GM12878 (cell line): ENCODE measurements at regions not wholly inside any gene's neighbourhood (a gene's known extent, or its start where the extent isn't known, plus 50 kb on each side); places are given as distances from the start of the nearest gene placed in this dataset.

Experiments
- ATAC-seq: fragments of 200-7000 bp; cut with Tn5 transposase; 3 replicates; pipeline ENCODE4 v1.9.1; 2020; ENCODE audit warnings: mild to moderate bottlenecking, moderate library complexity
- BruUV-seq: library from RNA; stranded (reverse); fragments of 400-500 nt; replicated peaks from 2 replicates; lab custom pipeline; 2021; lab: Mats Ljungman, UMichigan
- CTCF ChIA-PET: fragments of 300-600 bp; sonication (Branson Sonifier 250); formaldehyde crosslinking; extraction: SDS; loops from one replicate; lab custom pipeline; 2021; ENCODE audit warnings: inconsistent platforms; lab: Yijun Ruan, JAX
- POLR2A ChIA-PET: fragments of 350-600 bp; formaldehyde crosslinking; extraction: SDS; loops from one replicate; lab custom pipeline; 2021; ENCODE audit warnings: inconsistent platforms; lab: Charles Lee
- RAD21 ChIA-PET: fragments of 300-600 bp; sonication (Branson Sonifier 250); formaldehyde crosslinking; loops from one replicate; lab custom pipeline; 2023; ENCODE audit warnings: antibody characterized with exemption; ENCODE audit not compliant: unreplicated experiment; lab: Charles Lee
- SMC1A ChIA-PET: fragments of 300-600 bp; sonication (Branson Sonifier 250); formaldehyde crosslinking; loops from one replicate; lab custom pipeline; 2023; ENCODE audit not compliant: unreplicated experiment, uncharacterized antibody; lab: Charles Lee
- DNase-seq: peaks from one replicate; pipeline ENCODE4 v3.0.0-alpha.2; 2011; ENCODE audit warnings: low read depth, low spot score
- FAIRE-seq: peaks from 3 replicates; lab custom pipeline; 2011; peaks lifted over from hg19 to GRCh38; lab: Jason Lieb, UNC
- H2AFZ ChIP-seq: 2 replicates; pipeline ENCODE4 v1.6.0; 2011; ENCODE audit warnings: low read depth, low read length, control low read depth; ENCODE audit not compliant: control insufficient read depth
- H3K27ac ChIP-seq: 2 replicates; pipeline ENCODE4 v1.5.1; 2011; ENCODE audit warnings: control low read depth; ENCODE audit not compliant: control insufficient read depth, insufficient read depth
- H3K27me3 ChIP-seq, 2 experiments: replicated peaks in 1 of 2; 2 replicates each; pipeline versions ENCODE4 v1.6.0 to v1.6.1; 2011; ENCODE audit warnings: low read length in 1 of 2; ENCODE audit not compliant: control insufficient read depth in 2 of 2, insufficient read depth in 2 of 2
- H3K36me3 ChIP-seq, 2 experiments: 2 replicates each; pipeline ENCODE4 v1.5.1; 2011; ENCODE audit warnings: low read length in 1 of 2; ENCODE audit not compliant: control insufficient read depth in 2 of 2, insufficient read depth in 2 of 2
- H3K4me1 ChIP-seq: 2 replicates; pipeline ENCODE4 v1.6.1; 2011; ENCODE audit warnings: mild to moderate bottlenecking, low read length, moderate library complexity, mixed read lengths; ENCODE audit not compliant: control insufficient read depth, insufficient read depth
- H3K4me2 ChIP-seq: 2 replicates; pipeline ENCODE4 v1.6.0; 2011; ENCODE audit warnings: control low read depth; ENCODE audit not compliant: control insufficient read depth, insufficient read depth
- H3K4me3 ChIP-seq: fragments of 200-600 bp; sonication (generic); 2 replicates; pipeline ENCODE4 v1.5.1; 2016
- H3K79me2 ChIP-seq: 2 replicates; pipeline ENCODE4 v1.6.0; 2011; ENCODE audit warnings: low read length; ENCODE audit not compliant: control insufficient read depth, insufficient read depth
- H3K9ac ChIP-seq: 2 replicates; pipeline ENCODE4 v1.8.0; 2011; ENCODE audit warnings: low read length, control low read depth, mixed read lengths; ENCODE audit not compliant: control insufficient read depth, insufficient read depth
- H3K9me3 ChIP-seq: replicated peaks from 3 replicates; pipeline ENCODE4 v1.5.1; 2011; ENCODE audit warnings: mild to moderate bottlenecking, low read length; ENCODE audit not compliant: control insufficient read depth, insufficient read depth
- H4K20me1 ChIP-seq: 2 replicates; pipeline ENCODE4 v1.6.0; 2011; ENCODE audit not compliant: control insufficient read depth, insufficient read depth
- ATF7 ChIP-seq: fragments of 450-650 bp; IDR thresholded peaks from 2 replicates; pipeline ENCODE4 v1.6.1; 2016; ENCODE audit warnings: low read depth, mild to moderate bottlenecking
- BACH1 ChIP-seq: fragments of 450-650 bp; IDR thresholded peaks from 2 replicates; pipeline ENCODE4 v1.6.1; 2017; ENCODE audit warnings: mild to moderate bottlenecking, borderline replicate concordance
- BCL11A ChIP-seq: IDR thresholded peaks from 2 replicates; pipeline ENCODE4 v1.6.1; 2011; ENCODE audit warnings: low read depth, low read length
- BCL3 ChIP-seq: IDR thresholded peaks from 2 replicates; pipeline ENCODE4 v1.6.1; 2011; ENCODE audit warnings: borderline replicate concordance, low read depth, mild to moderate bottlenecking, moderate library complexity, low read length; ENCODE audit not compliant: insufficient read depth, poor library complexity, severe bottlenecking
- JUNB ChIP-seq: IDR thresholded peaks from 2 replicates; pipeline ENCODE4 v1.6.1; 2016; ENCODE audit warnings: antibody characterized with exemption, mild to moderate bottlenecking
- JUND ChIP-seq: IDR thresholded peaks from 2 replicates; pipeline ENCODE4 v1.6.1; 2012; ENCODE audit warnings: low read depth, mild to moderate bottlenecking, low read length, improper control_type of control experiment, moderate library complexity
- MEF2B ChIP-seq: fragments of 450-650 bp; IDR thresholded peaks from 2 replicates; pipeline ENCODE4 v1.6.1; 2018; ENCODE audit warnings: mild to moderate bottlenecking, moderate library complexity; ENCODE audit not compliant: partially characterized antibody, poor library complexity, severe bottlenecking
- RUNX3 ChIP-seq: IDR thresholded peaks from 2 replicates; pipeline ENCODE4 v1.6.1; 2012; ENCODE audit warnings: low read length, inconsistent platforms
- WGBS: methylation state at CpG from one replicate; pipeline ENCODE4 v1.1.6; 2016; ENCODE audit warnings: low lambda C conversion rate; ENCODE audit not compliant: insufficient replicate concordance, insufficient coverage; ENCODE audit errors: missing lambda C conversion rate; 5-methylcytosine and 5-hydroxymethylcytosine counted together
- in situ Hi-C: fragments of 300-500 bp; cut with MboI; formaldehyde crosslinking; loops from 9 replicates; pipeline ENCODE4 v1.14.3; 2018; ENCODE audit warnings: mixed read lengths
- intact Hi-C: fragments of 100-400 bp; cut with micrococcal nuclease; formaldehyde crosslinking; loops from one replicate; pipeline ENCODE4 v1.14.2; 2022; ENCODE audit not compliant: unreplicated experiment

DNA sequence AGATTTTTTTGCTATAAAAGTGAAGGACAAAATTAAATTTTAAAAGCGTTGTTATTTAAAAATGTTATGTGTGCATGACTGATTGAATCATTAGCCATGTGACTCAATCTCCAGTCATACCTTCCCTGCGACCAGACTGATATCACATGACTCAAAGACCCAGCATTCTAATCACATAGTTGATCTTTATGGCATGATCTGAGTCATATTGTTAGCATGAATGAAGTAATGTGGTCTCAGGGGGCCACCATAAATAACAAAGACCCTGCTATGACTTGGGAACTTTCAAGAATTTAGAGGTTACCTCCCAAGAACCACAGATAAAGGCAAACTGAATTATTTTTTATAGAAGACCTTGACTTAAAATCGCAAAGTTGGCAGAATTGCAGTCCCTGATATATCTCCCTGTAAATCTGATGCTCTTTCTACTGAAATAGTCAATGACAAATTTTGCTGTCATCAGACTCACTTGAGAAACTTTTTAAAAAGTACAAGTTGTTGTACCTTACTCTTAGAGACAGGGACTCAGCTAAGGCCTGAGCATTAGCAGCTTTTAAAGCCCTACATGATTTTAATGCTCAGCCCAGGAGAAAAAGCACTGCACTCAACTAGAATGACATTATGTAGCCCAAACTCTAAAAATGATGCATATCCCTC, 717.3 kb downstream of the XPNPEP1 start:
- no peak for FAIRE-seq
- no peak overlapping the region for H3K4me3 ChIP-seq
- intact Hi-C loops (no loop called here), in situ Hi-C loops (no loop called here)
- WGBS, result 18% methylated on average over 3 of the region's 3 CpGs
- no peak overlapping the region for H3K27ac ChIP-seq
- CTCF ChIA-PET, result no interaction called here
- no peaks in the 10 kb centered on the region for H3K36me3 ChIP-seq
- H3K27me3 ChIP-seq, result no peaks in the 10 kb centered on the region
- H3K79me2 ChIP-seq, result no peaks in the 10 kb centered on the region
- H2AFZ ChIP-seq, result no peak overlapping the region
- RAD21 ChIA-PET, result no interaction called here
- no peak overlapping the region for H3K4me2 ChIP-seq
- H3K4me1 ChIP-seq, result no peaks in the 10 kb centered on the region
- SMC1A ChIA-PET, result interaction anchor here (0.6 kb wide), 1 partner anchor 315 kb away, joined by 3 read pairs; no protein-coding TSS in a partner anchor
- H3K9ac ChIP-seq, result no peak overlapping the region
- no peaks in the 10 kb centered on the region for H3K9me3 ChIP-seq
- peak; percentile 80 for TF ChIP-seq JUNB
- TF ChIP-seq BACH1, result no peak
- TF ChIP-seq RUNX3, result peak; percentile 39; the same call in 1 of the 2 replicates
- TF ChIP-seq JUND, result no peak
- TF ChIP-seq MEF2B, result peak; percentile 35
- TF ChIP-seq BCL11A, result 0 out of 2 replicates have a peak, but pooled peaks have one; percentile 32
- 0 out of 2 replicates have a peak, but pooled peaks have one; percentile 26 for TF ChIP-seq ATF7
- TF ChIP-seq BCL3, result peak; percentile 56
- no peak for DNase-seq
- H4K20me1 ChIP-seq, result no peaks in the 10 kb centered on the region
- POLR2A ChIA-PET, result no interaction called here
- peak; percentile 18; the same call in 1 of the 3 replicates for ATAC-seq
- BruUV-seq, result no TSS peak
